CD14-positive monocyte (primary cell): ENCODE measurements at regions not wholly inside any gene's neighbourhood (a gene's known extent, or its start where the extent isn't known, plus 50 kb on each side); places are given as distances from the start of the nearest gene placed in this dataset.

ENCODE experiments used
- DNase-seq, 3 donors: peaks; one replicate each; pipeline ENCODE4 v3.0.0-alpha.2; 2011 to 2022
- H2AFZ ChIP-seq: 2 replicates; pipeline ENCODE4 v1.6.0; 2012; ENCODE audit warnings: mild to moderate bottlenecking, low read depth, low read length, inconsistent platforms; ENCODE audit not compliant: insufficient read depth, poor library complexity, severe bottlenecking
- H3K27ac ChIP-seq, 2 donors: 1 replicate in 1 of 2; 2 replicates in 1 of 2; pipeline ENCODE4 v1.5.1; 2012 to 2013; ENCODE audit warnings: low read length in 2 of 2, control low read depth in 1 of 2, inconsistent platforms in 1 of 2, low read depth in 1 of 2, mild to moderate bottlenecking in 1 of 2
- H3K27me3 ChIP-seq, 2 donors: one replicate each; pipeline versions ENCODE4 v1.6.0 to v1.6.1; 2011 to 2013; ENCODE audit warnings: low read length in 2 of 2; ENCODE audit not compliant: control insufficient read depth in 2 of 2, insufficient read depth in 2 of 2
- H3K36me3 ChIP-seq, 2 donors: replicated peaks in 1 of 2; 1 replicate in 1 of 2; 2 replicates in 1 of 2; pipeline versions ENCODE4 v1.5.1 to v1.6.1; 2012 to 2013; ENCODE audit warnings: low read length in 2 of 2, control low read depth in 1 of 2, inconsistent platforms in 1 of 2, mild to moderate bottlenecking in 1 of 2; ENCODE audit not compliant: insufficient read depth in 2 of 2, control insufficient read depth in 1 of 2
- H3K4me1 ChIP-seq, 2 donors: 1 replicate in 1 of 2; 2 replicates in 1 of 2; pipeline versions ENCODE4 v1.5.1 to v1.6.1; 2012 to 2013; ENCODE audit warnings: low read length in 2 of 2, control low read depth in 1 of 2, inconsistent platforms in 1 of 2, mild to moderate bottlenecking in 1 of 2, moderate library complexity in 1 of 2; ENCODE audit not compliant: insufficient read depth in 2 of 2, control insufficient read depth in 1 of 2
- H3K4me2 ChIP-seq: replicated peaks from 2 replicates; pipeline ENCODE3; 2012; ENCODE audit warnings: low read length, moderate library complexity, mild to moderate bottlenecking; ENCODE audit not compliant: poor library complexity, severe bottlenecking; ENCODE audit errors: extremely low read depth
- H3K4me3 ChIP-seq, 3 experiments: fragments of 200-600 bp in 1 of 3; sonication (generic) in 1 of 3; replicated peaks in 1 of 3; 1 replicate in 2 of 3; 2 replicates in 1 of 3; pipeline ENCODE4 v1.5.1; 2011 to 2013; ENCODE audit warnings: low read length in 3 of 3, mild to moderate bottlenecking in 3 of 3, control low read depth in 2 of 3, low read depth in 2 of 3, inconsistent platforms in 1 of 3, moderate library complexity in 1 of 3
- H3K79me2 ChIP-seq: 2 replicates; pipeline ENCODE4 v1.6.0; 2012; ENCODE audit warnings: mild to moderate bottlenecking, control low read depth, inconsistent platforms, low read length, moderate library complexity; ENCODE audit not compliant: insufficient read depth
- H3K9ac ChIP-seq: 2 replicates; pipeline ENCODE4 v1.6.0; 2017; ENCODE audit warnings: low read length, mild to moderate bottlenecking; ENCODE audit not compliant: insufficient read depth, poor library complexity, severe bottlenecking
- H3K9me3 ChIP-seq, 2 donors: replicated peaks in 1 of 2; 1 replicate in 1 of 2; 2 replicates in 1 of 2; pipeline versions ENCODE4 v1.5.1 to v1.6.1; 2012 to 2013; ENCODE audit warnings: low read length in 2 of 2, control low read depth in 1 of 2; ENCODE audit not compliant: control insufficient read depth in 1 of 2, insufficient read depth in 1 of 2
- H4K20me1 ChIP-seq: 2 replicates; pipeline ENCODE4 v1.6.0; 2012; ENCODE audit warnings: mild to moderate bottlenecking, low read length, control low read depth, moderate library complexity; ENCODE audit not compliant: insufficient read depth
- H3K27ac Mint-ChIP-seq, 7 donors: one replicate each; pipeline ENCODE4 v1.8.0; 2020; ENCODE audit warnings: mild to moderate bottlenecking in 7 of 7, mixed read lengths in 7 of 7, moderate library complexity in 6 of 7, inconsistent platforms in 2 of 7
- H3K27me3 Mint-ChIP-seq, 3 donors: one replicate each; pipeline ENCODE4 v1.8.0; 2021 to 2022; ENCODE audit warnings: low read depth in 3 of 3, mild to moderate bottlenecking in 3 of 3, mixed read lengths in 3 of 3, moderate library complexity in 3 of 3, inconsistent platforms in 1 of 3
- H3K36me3 Mint-ChIP-seq, 2 donors: one replicate each; pipeline ENCODE4 v1.8.0; 2020; ENCODE audit warnings: mixed read lengths in 2 of 2, inconsistent platforms in 1 of 2, mild to moderate bottlenecking in 1 of 2
- H3K4me1 Mint-ChIP-seq: one replicate; pipeline ENCODE4 v1.8.0; 2020; ENCODE audit warnings: mild to moderate bottlenecking, mixed read lengths
- H3K4me3 Mint-ChIP-seq, 2 donors: one replicate each; pipeline ENCODE4 v1.8.0; 2020; ENCODE audit warnings: mild to moderate bottlenecking in 2 of 2, mixed read lengths in 2 of 2, moderate library complexity in 1 of 2
- H3K9me3 Mint-ChIP-seq, 7 donors: one replicate each; pipeline ENCODE4 v1.8.0; 2020 to 2022; ENCODE audit warnings: mixed read lengths in 7 of 7, mild to moderate bottlenecking in 6 of 7, moderate library complexity in 6 of 7, inconsistent platforms in 2 of 7
- CTCF ChIP-seq: fragments of 200-600 bp; IDR thresholded peaks from one replicate; pipeline ENCODE4 v1.8.0; 2022; ENCODE audit warnings: antibody characterized with exemption, mild to moderate bottlenecking
- WGBS: methylation state at CpG from one replicate; pipeline ENCODE4 v1.1.5; 2013; ENCODE audit warnings: missing lambda C conversion rate; ENCODE audit not compliant: insufficient coverage; 5-methylcytosine and 5-hydroxymethylcytosine counted together
- intact Hi-C, 2 donors: fragments of 100-400 bp; cut with micrococcal nuclease; formaldehyde crosslinking; loops; one replicate each; pipeline versions ENCODE4 v1.15.0 to v1.15.1; 2023

DNA sequence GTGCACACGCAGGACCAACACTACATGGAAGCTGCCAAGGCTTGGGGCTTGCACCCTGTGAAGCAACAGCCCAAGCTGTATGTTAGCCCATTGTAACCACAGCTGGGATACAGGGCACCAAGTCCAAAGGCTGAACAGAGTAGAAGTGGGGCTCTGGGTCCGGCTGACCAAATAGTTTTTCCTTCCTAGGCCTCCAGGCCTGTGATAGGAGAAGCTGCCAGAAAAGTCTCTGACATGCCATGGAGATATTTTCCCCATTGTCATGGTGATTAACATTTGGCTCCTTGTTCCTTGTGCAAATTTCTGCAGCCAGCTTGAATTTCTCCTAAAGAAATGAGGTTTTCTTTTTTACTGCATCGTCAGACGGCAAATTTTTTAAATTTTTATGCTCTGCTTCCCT, 941.2 kb downstream of the FAM181B start:
- no peak overlapping the region for H3K4me2 ChIP-seq
- H3K27me3 Mint-ChIP-seq, result no peaks in the 10 kb centered on the region
- no peak for TF ChIP-seq CTCF
- H3K27ac Mint-ChIP-seq, result no peak overlapping the region
- no peak overlapping the region for H3K4me3 ChIP-seq
- no peaks in the 10 kb centered on the region for H3K36me3 ChIP-seq
- H3K9me3 Mint-ChIP-seq, result peaks cover 0 to 2% (median 0%) of the 10 kb centered on the region in 7 donors
- H3K4me3 Mint-ChIP-seq, result no peak overlapping the region
- no peaks in the 10 kb centered on the region for H3K27me3 ChIP-seq
- 90% methylated on average over 1 of the region's 4 CpGs for WGBS
- no peak overlapping the region for H3K9ac ChIP-seq
- H3K4me1 ChIP-seq, result no peaks in the 10 kb centered on the region
- no peaks in the 10 kb centered on the region for H3K36me3 Mint-ChIP-seq
- H3K79me2 ChIP-seq, result no peaks in the 10 kb centered on the region
- no peak overlapping the region for H3K27ac ChIP-seq
- no peak overlapping the region for H2AFZ ChIP-seq
- no peaks in the 10 kb centered on the region for H4K20me1 ChIP-seq
- no peaks in the 10 kb centered on the region for H3K4me1 Mint-ChIP-seq
- intact Hi-C loops, result no loop called here
- H3K9me3 ChIP-seq, result no peaks in the 10 kb centered on the region
- no peak for DNase-seq

- Mint-ChIP-seq H3K4me3 (no peak overlapping the region), H3K27ac (no peak overlapping the region)
- no CpG with 5 or more reads among the region's 1 CpG for WGBS
These were observed 946.0 kb downstream of the FAM181B start for GRCh38 chr11:81787584-81788049.

More at GRCh38 chr11:81787584-81788049, 946.0 kb downstream of the FAM181B start:
- no peak for DNase-seq
- H3K27ac ChIP-seq, result no peak overlapping the region
- no peaks in the 10 kb centered on the region for H3K4me1 Mint-ChIP-seq
- H3K27me3 ChIP-seq, result no peaks in the 10 kb centered on the region
- no peak overlapping the region for H3K9ac ChIP-seq
- H3K4me1 ChIP-seq, result no peaks in the 10 kb centered on the region
- no peaks in the 10 kb centered on the region for H3K9me3 Mint-ChIP-seq
- H4K20me1 ChIP-seq, result no peaks in the 10 kb centered on the region
- H3K36me3 ChIP-seq, result no peaks in the 10 kb centered on the region
- no peak overlapping the region for H3K4me3 ChIP-seq
- no peaks in the 10 kb centered on the region for H3K9me3 ChIP-seq
- intact Hi-C loops, result no loop called here
- no peak overlapping the region for H3K4me2 ChIP-seq
- H3K79me2 ChIP-seq, result no peaks in the 10 kb centered on the region
- no peak for TF ChIP-seq CTCF
- no peaks in the 10 kb centered on the region for H3K27me3 Mint-ChIP-seq
- H2AFZ ChIP-seq, result no peak overlapping the region
- H3K36me3 Mint-ChIP-seq, result no peaks in the 10 kb centered on the region
